SK-N-MC (cell line): ENCODE measurements at regions not wholly inside any gene's neighbourhood (a gene's known extent, or its start where the extent isn't known, plus 50 kb on each side); places are given as distances from the start of the nearest gene placed in this dataset.

Experiments used
- EZH2 ChIP-seq: fragments of 200-600 bp; sonication (generic); IDR thresholded peaks from one replicate; pipeline ENCODE4 v1.6.1; 2017; ENCODE audit warnings: antibody characterized with exemption
- POLR2AphosphoS5 ChIP-seq: IDR thresholded peaks from 2 replicates; pipeline ENCODE4 v1.6.1; 2012; ENCODE audit warnings: mild to moderate bottlenecking, low read depth, low read length, borderline replicate concordance

- TF ChIP-seq EZH2, result no peak
- no peak for TF ChIP-seq POLR2AphosphoS5
These were observed 674.1 kb downstream of the NR2F1-AS1 start for GRCh38 chr5:92906798-92907376.
